Gastroesophageal sphincter (tissue), 4 donors: ENCODE measurements at regions not wholly inside any gene's neighbourhood (a gene's known extent, or its start where the extent isn't known, plus 50 kb on each side); places are given as distances from the start of the nearest gene placed in this dataset.

Experiments used
- ATAC-seq: fragments of 150-250 bp; one replicate; pipeline ENCODE4 v1.9.1; 2016; ENCODE audit warnings: mild to moderate bottlenecking, moderate library complexity
- H3K27ac ChIP-seq, 4 donors: fragments of 200-600 bp; sonication (generic) in 3 of 4; 1 replicate in 3 of 4; 2 replicates in 1 of 4; pipeline ENCODE4 v1.5.1; 2016 to 2019
- H3K27me3 ChIP-seq: fragments of 200-600 bp; sonication (generic); one replicate; pipeline ENCODE4 v1.5.1; 2019
- H3K36me3 ChIP-seq, 2 donors: fragments of 200-600 bp; sonication (generic); one replicate each; pipeline ENCODE4 v1.5.1; 2019; ENCODE audit warnings: control low read depth in 1 of 2
- H3K4me1 ChIP-seq, 3 donors: fragments of 200-600 bp; sonication (generic); 1 replicate in 2 of 3; 2 replicates in 1 of 3; pipeline ENCODE4 v1.5.1; 2016 to 2019; ENCODE audit warnings: control low read depth in 2 of 3
- H3K4me3 ChIP-seq, 2 donors: fragments of 200-600 bp; sonication (generic); one replicate each; pipeline ENCODE4 v1.5.1; 2019; ENCODE audit warnings: mild to moderate bottlenecking in 1 of 2, moderate library complexity in 1 of 2
- H3K9me3 ChIP-seq, 3 donors: fragments of 200-600 bp; sonication (generic); one replicate each; pipeline ENCODE4 v1.5.1; 2017 to 2019; ENCODE audit warnings: control low read depth in 2 of 3
- CTCF ChIP-seq, 4 experiments: fragments of 200-600 bp in 2 of 4; fragments of 450-650 bp in 2 of 4; sonication (generic) in 1 of 4; IDR thresholded peaks; one replicate each; pipeline ENCODE4 v1.5.1; 2017 to 2019; ENCODE audit warnings: antibody characterized with exemption in 4 of 4, mild to moderate bottlenecking in 2 of 4, moderate library complexity in 2 of 4
- EP300 ChIP-seq: sonication (generic); formaldehyde crosslinking; IDR thresholded peaks from one replicate; pipeline ENCODE4 v1.6.1; 2017; ENCODE audit warnings: antibody characterized with exemption, mild to moderate bottlenecking
- POLR2A ChIP-seq, 2 donors: fragments of 450-650 bp; IDR thresholded peaks; one replicate each; pipeline ENCODE4 v1.6.1; 2017; ENCODE audit warnings: antibody characterized with exemption in 2 of 2, mild to moderate bottlenecking in 2 of 2, moderate library complexity in 1 of 2
- POLR2AphosphoS5 ChIP-seq: sonication (generic); formaldehyde crosslinking; IDR thresholded peaks from one replicate; pipeline ENCODE4 v1.6.1; 2017; ENCODE audit warnings: antibody characterized with exemption
- WGBS, 2 donors: methylation state at CpG; one replicate each; pipeline ENCODE4 v1.1.5; 2018; ENCODE audit warnings: low coverage in 1 of 2; 5-methylcytosine and 5-hydroxymethylcytosine counted together

DNA sequence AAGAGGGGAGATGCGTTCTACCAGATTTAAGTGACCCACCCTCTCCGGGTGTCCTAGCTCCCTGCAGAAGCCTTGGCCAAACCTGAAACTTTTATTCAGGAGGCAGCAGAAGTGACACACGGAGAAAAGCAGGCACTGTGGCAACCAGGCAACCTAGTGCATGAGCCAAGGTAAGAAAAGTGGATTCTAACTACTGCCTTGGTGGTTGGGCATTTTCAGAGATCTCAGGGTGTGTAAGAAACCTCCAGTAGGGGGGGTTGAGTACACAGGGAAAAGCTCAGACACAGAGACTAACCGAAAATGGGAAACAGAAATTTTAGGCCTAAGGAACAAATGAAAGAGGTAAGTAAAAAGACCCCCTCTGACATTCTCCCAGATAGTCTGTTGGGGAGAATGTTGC is 645.7 kb downstream of the ANKRD7 start:
- TF ChIP-seq CTCF (IDR thresholded peaks at IDR 0.05): no peak
- no peak for TF ChIP-seq EP300
- no peak for TF ChIP-seq POLR2AphosphoS5
- TF ChIP-seq POLR2A (IDR thresholded peaks at IDR 0.05): no peak
- Histone ChIP-seq H3K36me3 (no peaks in the 10 kb centered on the region), H3K4me1 (no peaks in the 10 kb centered on the region), H3K27ac (no peak overlapping the region), H3K27me3 (no peaks in the 10 kb centered on the region), H3K9me3 (no peaks in the 10 kb centered on the region), H3K4me3 (no peak overlapping the region)
- no peak for ATAC-seq
- 80 to 95% methylated on average over 3 of the region's 4 CpGs for WGBS, 2 donors

- no peak overlapping the region for H3K27ac ChIP-seq
- TF ChIP-seq EP300 (no peak), POLR2A (IDR thresholded peaks at IDR 0.05) (no peak), POLR2AphosphoS5 (no peak), CTCF (IDR thresholded peaks at IDR 0.05) (no peak)
- no peaks in the 10 kb centered on the region for H3K9me3 ChIP-seq
- 33 to 70% methylated on average over 3 of the region's 3 CpGs for WGBS, 2 donors
- H3K36me3 ChIP-seq: no peaks in the 10 kb centered on the region
- no peak for ATAC-seq
- no peaks in the 10 kb centered on the region for H3K4me1 ChIP-seq
- H3K4me3 ChIP-seq: no peak overlapping the region
- H3K27me3 ChIP-seq: no peaks in the 10 kb centered on the region
Observed at GRCh38 chr7:118872568-118872967, 648.1 kb downstream of the ANKRD7 start.

- Histone ChIP-seq H3K4me1 (no peaks in the 10 kb centered on the region), H3K36me3 (no peaks in the 10 kb centered on the region), H3K27ac (no peak overlapping the region), H3K4me3 (no peak overlapping the region), H3K9me3 (no peaks in the 10 kb centered on the region), H3K27me3 (no peaks in the 10 kb centered on the region)
- ATAC-seq: no peak
- WGBS, 2 donors: 86 to 94% methylated on average over 1 to 2 of the region's 2 CpGs
- TF ChIP-seq POLR2A (IDR thresholded peaks at IDR 0.05) (no peak), POLR2AphosphoS5 (no peak), EP300 (no peak), CTCF (IDR thresholded peaks at IDR 0.05) (no peak)
Observed at GRCh38 chr7:118877187-118877586, 652.7 kb downstream of the ANKRD7 start.

DNA sequence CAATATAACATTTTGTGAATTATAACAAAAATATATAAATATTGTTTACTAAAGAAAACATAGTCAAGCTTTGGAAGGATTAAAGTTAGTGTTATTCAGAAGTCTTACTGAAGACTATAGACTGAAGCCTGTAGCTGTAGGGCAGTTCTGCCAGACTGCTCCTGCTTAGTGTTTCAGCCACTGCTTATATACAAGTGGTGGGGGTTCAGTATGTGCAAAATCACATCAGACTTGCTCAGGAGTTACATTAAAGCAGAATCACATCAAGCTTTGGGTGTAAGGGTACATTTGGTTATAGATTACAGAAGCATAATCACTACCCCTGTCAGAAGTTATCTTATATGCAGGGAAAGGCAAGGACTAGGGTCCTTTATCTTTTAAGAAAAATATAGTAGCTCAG is 653.8 kb downstream of the ANKRD7 start:
- Histone ChIP-seq H3K4me3 (no peak overlapping the region), H3K9me3 (no peaks in the 10 kb centered on the region), H3K27me3 (no peaks in the 10 kb centered on the region), H3K4me1 (no peaks in the 10 kb centered on the region), H3K27ac (no peak overlapping the region), H3K36me3 (no peaks in the 10 kb centered on the region)
- ATAC-seq: no peak
- no peak for TF ChIP-seq POLR2AphosphoS5
- no peak for TF ChIP-seq EP300
- TF ChIP-seq POLR2A (IDR thresholded peaks at IDR 0.05): no peak
- no peak for TF ChIP-seq CTCF (IDR thresholded peaks at IDR 0.05)

DNA sequence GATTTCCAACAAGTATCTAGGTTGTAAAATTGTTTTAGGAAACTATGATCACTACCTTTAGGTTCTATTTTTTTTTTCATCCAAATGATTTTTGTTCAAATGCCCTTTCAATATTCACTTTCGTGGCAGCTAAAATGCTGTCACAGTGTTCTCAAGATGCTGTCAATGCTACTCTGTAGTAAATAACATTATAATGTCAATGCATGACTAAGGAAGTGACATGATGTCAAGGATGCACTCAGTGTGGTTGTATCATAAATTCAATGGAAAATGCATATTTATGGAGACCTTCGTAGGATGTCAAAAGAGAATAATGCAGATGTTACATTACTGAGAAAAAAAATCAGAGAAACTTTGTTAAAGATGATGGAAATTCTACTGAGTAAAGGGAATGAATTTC is 673.8 kb downstream of the ANKRD7 start:
- Histone ChIP-seq H3K27me3 (no peaks in the 10 kb centered on the region), H3K27ac (no peak overlapping the region), H3K4me1 (no peaks in the 10 kb centered on the region), H3K4me3 (no peak overlapping the region), H3K9me3 (no peaks in the 10 kb centered on the region), H3K36me3 (no peaks in the 10 kb centered on the region)
- no peak for ATAC-seq
- 71 to 96% methylated on average over 2 of the region's 2 CpGs for WGBS, 2 donors
- TF ChIP-seq POLR2AphosphoS5 (no peak), EP300 (no peak)

GRCh38 chr7:118902600-118902999 is 678.1 kb downstream of the ANKRD7 start:
- no peak for TF ChIP-seq EP300
- TF ChIP-seq POLR2A (IDR thresholded peaks at IDR 0.05): no peak
- no peak for TF ChIP-seq CTCF (IDR thresholded peaks at IDR 0.05)
- no peak for TF ChIP-seq POLR2AphosphoS5
- no peak overlapping the region for H3K4me3 ChIP-seq
- WGBS, 2 donors: 76 to 85% methylated on average over 3 of the region's 3 CpGs
- H3K27ac ChIP-seq: no peak overlapping the region
- no peaks in the 10 kb centered on the region for H3K9me3 ChIP-seq
- H3K27me3 ChIP-seq: no peaks in the 10 kb centered on the region
- ATAC-seq: no peak
- H3K4me1 ChIP-seq: no peaks in the 10 kb centered on the region
- no peaks in the 10 kb centered on the region for H3K36me3 ChIP-seq
